ENCODE measurements at regions not wholly inside any gene's neighbourhood (a gene's known extent, or its start where the extent isn't known, plus 50 kb on each side); places are given as distances from the start of the nearest gene placed in this dataset.

DNA sequence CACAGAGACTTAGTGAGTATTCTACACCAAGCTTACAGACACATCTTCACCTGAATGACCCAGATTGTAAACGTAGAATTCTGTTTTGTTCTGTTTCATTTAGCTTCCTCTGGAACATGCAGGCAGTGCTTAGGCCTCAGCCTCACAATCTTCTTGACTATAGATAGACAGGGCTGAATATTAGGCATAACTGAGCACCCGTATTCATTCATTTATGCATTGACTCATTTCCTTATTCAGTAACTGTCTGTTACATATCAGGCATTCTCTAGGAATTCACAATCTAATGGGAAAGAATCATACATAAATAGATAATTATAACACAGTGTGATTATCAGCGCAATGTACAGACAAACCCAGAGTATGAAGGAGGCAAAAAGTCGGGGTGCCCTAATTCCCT, 124.9 kb upstream of the ETAA1 start:
- Histone ChIP-seq H3K36me3 (ENCODE audit: control insufficient read depth, insufficient read depth, low read length) (no peaks in the 10 kb centered on the region), H3K9me3 (ENCODE audit: control insufficient read depth, insufficient read depth, low read depth, low read length) (no peaks in the 10 kb centered on the region), H3K4me1 (ENCODE audit: control insufficient read depth, insufficient read depth, low read length) (no peaks in the 10 kb centered on the region), H3K27ac (ENCODE audit: low read length) (no peak overlapping the region), H3K4me3 (ENCODE audit: low read depth in 2 of 2, low read length in 2 of 2) (no peak overlapping the region), H3K27me3 (ENCODE audit: control insufficient read depth, insufficient read depth, low read length) (no peaks in the 10 kb centered on the region)
- ATAC-seq, result no peak
- POLR2A ChIA-PET, result no interaction called here
- TF ChIP-seq POLR2AphosphoS5 (IDR thresholded peaks at IDR 0.05; ENCODE audit: low read depth, low read length), result no peak
- intact Hi-C loops (cut with micrococcal nuclease; ENCODE audit: unreplicated experiment) (no loop called here), in situ Hi-C loops (cut with HindIII; ENCODE audit: low pct_unique_long_range_greater_than_20kb, low sequenced_read_pairs) (no loop called here)
- BruUV-seq (replicated peaks), result no TSS peak
- CTCF ChIA-PET, result no interaction called here
- DNase-seq (ENCODE audit: low read depth, low spot score), result no peak

DNA sequence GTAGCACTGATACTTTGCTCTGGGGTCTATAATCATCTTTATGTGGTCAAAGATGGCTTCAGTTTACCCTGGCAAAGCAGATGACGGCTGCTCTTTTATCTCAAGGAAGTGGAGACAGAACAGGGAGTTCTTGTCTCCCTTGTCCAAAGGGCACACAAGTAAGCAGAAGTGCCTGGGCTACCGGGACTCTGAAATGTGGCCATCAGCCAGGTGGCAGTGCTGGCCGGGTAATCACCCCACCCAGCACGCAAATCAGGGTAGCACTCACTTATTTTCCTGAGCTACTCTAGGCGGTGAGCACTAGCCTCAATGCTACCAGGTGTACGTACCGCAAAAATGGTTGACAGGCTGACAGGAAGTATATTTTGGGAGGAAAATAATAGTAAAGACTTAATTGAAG, 119.7 kb upstream of the ETAA1 start:
- no peak for TF ChIP-seq TCF7L2 (IDR thresholded peaks at IDR 0.05; ENCODE audit: low read depth, low read length)
- no peak for TF ChIP-seq POLR2AphosphoS5 (IDR thresholded peaks at IDR 0.05; ENCODE audit: low read depth, low read length)
- TF ChIP-seq, protein P1, sequence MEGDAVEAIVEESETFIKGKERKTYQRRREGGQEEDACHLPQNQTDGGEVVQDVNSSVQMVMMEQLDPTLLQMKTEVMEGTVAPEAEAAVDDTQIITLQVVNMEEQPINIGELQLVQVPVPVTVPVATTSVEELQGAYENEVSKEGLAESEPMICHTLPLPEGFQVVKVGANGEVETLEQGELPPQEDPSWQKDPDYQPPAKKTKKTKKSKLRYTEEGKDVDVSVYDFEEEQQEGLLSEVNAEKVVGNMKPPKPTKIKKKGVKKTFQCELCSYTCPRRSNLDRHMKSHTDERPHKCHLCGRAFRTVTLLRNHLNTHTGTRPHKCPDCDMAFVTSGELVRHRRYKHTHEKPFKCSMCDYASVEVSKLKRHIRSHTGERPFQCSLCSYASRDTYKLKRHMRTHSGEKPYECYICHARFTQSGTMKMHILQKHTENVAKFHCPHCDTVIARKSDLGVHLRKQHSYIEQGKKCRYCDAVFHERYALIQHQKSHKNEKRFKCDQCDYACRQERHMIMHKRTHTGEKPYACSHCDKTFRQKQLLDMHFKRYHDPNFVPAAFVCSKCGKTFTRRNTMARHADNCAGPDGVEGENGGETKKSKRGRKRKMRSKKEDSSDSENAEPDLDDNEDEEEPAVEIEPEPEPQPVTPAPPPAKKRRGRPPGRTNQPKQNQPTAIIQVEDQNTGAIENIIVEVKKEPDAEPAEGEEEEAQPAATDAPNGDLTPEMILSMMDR (IDR thresholded peaks at IDR 0.05), result no peak
- TF ChIP-seq, protein P2, sequence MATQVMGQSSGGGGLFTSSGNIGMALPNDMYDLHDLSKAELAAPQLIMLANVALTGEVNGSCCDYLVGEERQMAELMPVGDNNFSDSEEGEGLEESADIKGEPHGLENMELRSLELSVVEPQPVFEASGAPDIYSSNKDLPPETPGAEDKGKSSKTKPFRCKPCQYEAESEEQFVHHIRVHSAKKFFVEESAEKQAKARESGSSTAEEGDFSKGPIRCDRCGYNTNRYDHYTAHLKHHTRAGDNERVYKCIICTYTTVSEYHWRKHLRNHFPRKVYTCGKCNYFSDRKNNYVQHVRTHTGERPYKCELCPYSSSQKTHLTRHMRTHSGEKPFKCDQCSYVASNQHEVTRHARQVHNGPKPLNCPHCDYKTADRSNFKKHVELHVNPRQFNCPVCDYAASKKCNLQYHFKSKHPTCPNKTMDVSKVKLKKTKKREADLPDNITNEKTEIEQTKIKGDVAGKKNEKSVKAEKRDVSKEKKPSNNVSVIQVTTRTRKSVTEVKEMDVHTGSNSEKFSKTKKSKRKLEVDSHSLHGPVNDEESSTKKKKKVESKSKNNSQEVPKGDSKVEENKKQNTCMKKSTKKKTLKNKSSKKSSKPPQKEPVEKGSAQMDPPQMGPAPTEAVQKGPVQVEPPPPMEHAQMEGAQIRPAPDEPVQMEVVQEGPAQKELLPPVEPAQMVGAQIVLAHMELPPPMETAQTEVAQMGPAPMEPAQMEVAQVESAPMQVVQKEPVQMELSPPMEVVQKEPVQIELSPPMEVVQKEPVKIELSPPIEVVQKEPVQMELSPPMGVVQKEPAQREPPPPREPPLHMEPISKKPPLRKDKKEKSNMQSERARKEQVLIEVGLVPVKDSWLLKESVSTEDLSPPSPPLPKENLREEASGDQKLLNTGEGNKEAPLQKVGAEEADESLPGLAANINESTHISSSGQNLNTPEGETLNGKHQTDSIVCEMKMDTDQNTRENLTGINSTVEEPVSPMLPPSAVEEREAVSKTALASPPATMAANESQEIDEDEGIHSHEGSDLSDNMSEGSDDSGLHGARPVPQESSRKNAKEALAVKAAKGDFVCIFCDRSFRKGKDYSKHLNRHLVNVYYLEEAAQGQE (IDR thresholded peaks at IDR 0.05; ENCODE audit: insufficient read depth in 1 of 2, low read depth in 2 of 2, low read length in 1 of 2), result no peak
- no peak for TF ChIP-seq SIN3A (IDR thresholded peaks at IDR 0.05; ENCODE audit: borderline replicate concordance, insufficient read depth, low read depth, low read length)
- ChIA-PET POLR2A (no interaction called here), CTCF (no interaction called here)
- ATAC-seq (no peak), DNase-seq (ENCODE audit: low read depth, low spot score) (no peak)
- H3K27ac ChIP-seq (ENCODE audit: low read length), result no peak overlapping the region
- intact Hi-C loops (cut with micrococcal nuclease; ENCODE audit: unreplicated experiment), result no loop called here
- BruUV-seq (replicated peaks), result no TSS peak
- no peak overlapping the region for H3K4me3 ChIP-seq (ENCODE audit: low read depth in 2 of 2, low read length in 2 of 2)
- H3K4me1 ChIP-seq (ENCODE audit: control insufficient read depth, insufficient read depth, low read length), result no peaks in the 10 kb centered on the region
- H3K27me3 ChIP-seq (ENCODE audit: control insufficient read depth, insufficient read depth, low read length), result no peaks in the 10 kb centered on the region
- in situ Hi-C loops (cut with HindIII; ENCODE audit: low pct_unique_long_range_greater_than_20kb, low sequenced_read_pairs), result no loop called here
- H3K36me3 ChIP-seq (ENCODE audit: control insufficient read depth, insufficient read depth, low read length), result no peaks in the 10 kb centered on the region
- H3K9me3 ChIP-seq (ENCODE audit: control insufficient read depth, insufficient read depth, low read depth, low read length), result no peaks in the 10 kb centered on the region

DNA sequence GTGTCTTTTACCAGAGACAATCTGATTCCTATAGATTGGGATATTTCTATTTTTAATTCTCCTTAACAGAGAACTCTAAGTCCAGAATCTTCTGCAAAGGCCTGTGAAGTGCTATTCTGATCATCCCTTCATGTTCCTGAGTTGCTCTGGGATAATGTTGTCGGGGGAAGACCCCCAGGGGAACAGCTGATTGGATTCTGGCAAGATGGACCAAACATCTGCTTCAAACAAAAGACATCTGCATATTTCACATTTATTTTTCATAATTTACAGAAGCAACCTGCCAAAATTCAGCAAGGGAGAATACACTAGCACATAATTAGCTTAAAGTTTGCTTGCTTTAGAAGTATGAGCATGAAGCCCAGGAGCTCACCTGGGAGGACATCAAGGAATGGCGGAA, 116.0 kb upstream of the ETAA1 start:
- Histone ChIP-seq H3K4me3 (ENCODE audit: low read depth in 2 of 2, low read length in 2 of 2) (no peak overlapping the region), H3K9me3 (ENCODE audit: control insufficient read depth, insufficient read depth, low read depth, low read length) (no peaks in the 10 kb centered on the region), H3K27ac (ENCODE audit: low read length) (no peak overlapping the region), H3K27me3 (ENCODE audit: control insufficient read depth, insufficient read depth, low read length) (no peaks in the 10 kb centered on the region), H3K36me3 (ENCODE audit: control insufficient read depth, insufficient read depth, low read length) (no peaks in the 10 kb centered on the region), H3K4me1 (ENCODE audit: control insufficient read depth, insufficient read depth, low read length) (no peaks in the 10 kb centered on the region)
- ATAC-seq, result no peak
- BruUV-seq (replicated peaks), result no TSS peak
- CTCF ChIA-PET, result no interaction called here
- in situ Hi-C loops (cut with HindIII; ENCODE audit: low pct_unique_long_range_greater_than_20kb, low sequenced_read_pairs) (no loop called here), intact Hi-C loops (cut with micrococcal nuclease; ENCODE audit: unreplicated experiment) (no loop called here)
- POLR2A ChIA-PET, result no interaction called here
- TF ChIP-seq, protein P2 (IDR thresholded peaks at IDR 0.05; ENCODE audit: insufficient read depth in 1 of 2, low read depth in 2 of 2, low read length in 1 of 2), result no peak
- TF ChIP-seq, protein P1 (IDR thresholded peaks at IDR 0.05), result no peak
- no peak for TF ChIP-seq TCF7L2 (IDR thresholded peaks at IDR 0.05; ENCODE audit: low read depth, low read length)
- TF ChIP-seq POLR2AphosphoS5 (IDR thresholded peaks at IDR 0.05; ENCODE audit: low read depth, low read length), result no peak
- no peak for TF ChIP-seq SIN3A (IDR thresholded peaks at IDR 0.05; ENCODE audit: borderline replicate concordance, insufficient read depth, low read depth, low read length)
- DNase-seq (ENCODE audit: low read depth, low spot score), result no peak
